Activated T-helper 9 cell treated with anti-CD3 and anti-CD28 coated beads, Interleukin-2, amount 50 U/mL, for 16 hours (primary cell): ENCODE measurements at regions not wholly inside any gene's neighbourhood (a gene's known extent, or its start where the extent isn't known, plus 50 kb on each side); places are given as distances from the start of the nearest gene placed in this dataset.
"Not testable (repeated sequence)": the region's sequence is repeated elsewhere in the genome, so short reads cannot be mapped to it uniquely, and the experiment has no call there.

ENCODE experiments used
- DNase-seq: peaks from one replicate; pipeline ENCODE4 v3.0.0-alpha.2; 2020; ENCODE audit warnings: low read depth

DNA sequence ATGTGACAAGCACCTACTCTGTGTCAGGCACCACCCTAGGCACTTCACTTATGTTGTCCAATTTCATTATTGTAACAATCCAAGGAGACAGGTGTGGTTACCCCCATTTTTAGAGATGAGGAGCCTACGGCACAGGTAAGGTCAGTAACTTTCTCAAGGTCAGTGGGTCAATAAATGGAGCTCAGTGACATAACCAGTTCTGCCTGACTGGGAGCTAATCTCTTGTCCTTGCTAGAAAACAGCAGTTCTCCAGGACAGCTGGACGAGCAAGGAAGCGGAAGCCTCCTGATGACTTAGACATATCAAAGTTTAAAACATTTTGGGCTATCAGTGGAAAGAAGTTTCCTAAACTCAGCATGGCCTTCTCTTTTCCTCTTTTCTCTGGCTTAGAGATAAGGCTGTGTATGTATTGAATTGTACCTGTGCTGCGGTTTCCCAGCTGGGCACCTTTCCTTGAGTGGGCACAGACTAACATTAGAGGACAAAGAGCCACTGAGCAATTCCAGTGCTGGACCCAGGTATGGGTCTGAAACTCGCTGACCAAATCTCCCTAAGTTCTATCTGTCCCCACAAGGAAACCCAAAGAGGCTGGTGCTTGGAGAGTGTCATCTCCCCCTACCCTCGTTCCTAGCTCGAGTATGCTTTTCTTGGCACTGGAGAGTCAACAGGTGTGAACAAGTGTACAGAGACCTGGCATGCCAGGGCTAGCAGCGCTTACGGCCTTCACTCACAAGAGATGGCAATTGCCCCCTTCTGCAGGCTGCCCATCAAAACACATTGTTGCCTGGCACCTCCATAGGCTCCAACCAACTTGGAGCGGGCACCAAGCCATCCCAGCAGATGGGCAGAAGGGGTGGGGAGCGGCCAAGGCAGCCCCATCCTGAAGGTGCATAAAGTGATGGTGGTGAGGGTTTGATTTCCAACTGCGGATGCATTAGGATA, 456.1 kb upstream of the PROX1 start:
- no peak for DNase-seq

- DNase-seq, result no peak
These were observed 454.6 kb upstream of the PROX1 start for GRCh38 chr1:213533125-213533524.

GRCh38 chr1:213535679-213536078, 452.1 kb upstream of the PROX1 start:
- DNase-seq, result no peak

GRCh38 chr1:213538251-213538650, 449.5 kb upstream of the PROX1 start:
- DNase-seq, result no peak

- no peak for DNase-seq
These were observed 448.3 kb upstream of the PROX1 start for GRCh38 chr1:213539464-213539863.

DNA sequence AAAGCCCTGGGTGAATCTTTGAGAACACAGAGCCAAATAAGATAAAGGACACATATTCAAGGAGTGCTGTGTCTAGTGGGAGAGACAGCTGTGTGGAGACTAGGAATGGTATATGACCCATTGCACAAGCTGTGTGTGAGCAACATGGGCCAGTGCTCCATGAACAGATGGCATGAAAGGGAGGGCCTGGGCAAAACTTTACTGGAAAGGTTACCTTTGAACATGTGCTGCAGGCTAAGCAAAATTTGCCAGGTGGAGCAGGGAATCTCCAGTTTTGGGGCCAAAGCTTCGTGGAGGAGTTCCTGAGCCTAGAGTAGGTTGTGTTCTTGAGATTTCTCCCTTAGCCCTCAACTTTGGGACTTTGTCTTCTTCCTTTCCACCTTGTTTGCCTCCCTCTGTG, 446.1 kb upstream of the PROX1 start:
- DNase-seq, result no peak

GRCh38 chr1:213545181-213545580, 442.6 kb upstream of the PROX1 start:
- DNase-seq, result not testable (repeated sequence)

- no peak for DNase-seq
These were observed 437.8 kb upstream of the PROX1 start for GRCh38 chr1:213549982-213550381.

- DNase-seq, result no peak
These were observed 437.0 kb upstream of the PROX1 start for GRCh38 chr1:213550804-213551203.

DNA sequence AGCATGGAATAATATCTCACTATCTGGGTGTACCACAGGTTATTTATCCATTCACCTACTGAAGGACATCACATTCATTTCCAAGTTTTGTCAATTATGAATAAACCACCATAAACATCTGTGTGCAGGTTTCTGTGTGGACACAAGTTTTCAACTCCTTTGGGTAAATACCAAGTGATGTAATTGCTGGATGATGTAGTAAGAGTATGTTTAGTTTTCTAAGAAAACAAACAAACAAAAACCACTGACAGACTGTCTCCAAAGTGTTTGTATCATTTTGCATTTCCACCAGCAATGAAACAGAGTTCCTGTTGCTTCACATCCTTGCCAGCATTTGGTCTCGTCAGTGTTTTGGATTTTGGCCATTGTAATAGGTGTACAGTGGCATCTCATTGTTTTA, 435.7 kb upstream of the PROX1 start:
- DNase-seq, result no peak

DNA sequence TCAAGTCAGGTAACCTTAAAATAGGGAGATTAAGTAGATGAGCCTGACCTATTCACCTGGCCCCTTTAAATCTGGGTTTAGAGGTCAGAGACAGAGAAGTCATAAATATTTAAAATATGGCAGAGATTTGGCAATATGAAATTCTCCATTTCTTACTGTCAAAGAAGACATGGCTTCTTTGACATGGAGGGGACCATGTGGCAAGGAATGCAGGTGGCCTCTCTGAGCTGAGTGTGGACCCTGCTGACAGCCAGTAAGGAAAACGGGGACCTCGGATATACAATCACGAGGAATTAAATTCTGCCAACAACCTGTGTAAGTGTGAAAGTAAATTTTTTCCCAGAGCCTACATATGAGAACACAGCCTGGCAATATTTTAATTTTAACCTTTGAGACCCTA, 427.5 kb upstream of the PROX1 start:
- DNase-seq, result no peak

- DNase-seq, result no peak
These were observed 425.9 kb upstream of the PROX1 start for GRCh38 chr1:213561870-213562269.

DNA sequence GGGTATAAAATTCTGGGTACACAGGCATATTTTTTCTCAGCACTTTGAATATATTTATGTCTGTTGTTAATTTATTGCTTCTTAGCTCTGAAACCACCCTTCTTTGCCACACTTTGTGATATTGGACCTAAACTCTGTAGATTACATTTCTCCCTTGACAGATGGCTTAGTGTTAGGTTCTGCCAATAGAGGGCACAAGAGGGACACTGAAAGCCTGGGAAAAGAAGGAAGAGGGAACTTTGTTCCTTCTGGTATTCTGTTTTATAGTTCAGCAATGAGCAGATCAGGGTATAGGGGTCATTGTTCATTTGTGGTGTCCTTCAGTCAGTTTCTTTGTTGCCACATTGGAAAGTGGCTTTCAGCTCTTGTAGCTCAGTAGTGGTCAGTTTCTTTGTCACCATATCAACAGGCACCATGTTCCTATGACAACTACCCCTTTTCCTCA, 423.5 kb upstream of the PROX1 start:
- DNase-seq, result no peak

GRCh38 chr1:213568929-213569815, 418.6 kb upstream of the PROX1 start:
- DNase-seq, result no peak

DNA sequence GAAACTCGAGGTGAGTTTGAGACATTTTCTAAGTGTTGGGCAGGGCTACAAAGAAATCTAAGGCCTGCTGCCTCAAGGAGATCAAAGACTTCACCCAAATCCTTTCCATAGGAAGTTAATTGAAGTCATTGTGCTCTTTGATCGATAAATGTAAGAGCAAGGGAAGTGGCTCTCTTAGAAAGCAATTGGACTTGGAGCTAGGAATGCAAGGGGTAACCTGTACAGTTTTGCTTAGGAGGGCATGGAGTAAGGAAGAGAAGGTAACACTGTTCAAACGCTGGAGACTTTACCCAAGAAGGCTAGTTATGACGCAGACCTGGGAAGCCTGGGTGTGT, 418.0 kb upstream of the PROX1 start:
- DNase-seq, result no peak

- no peak for DNase-seq
These were observed 417.3 kb upstream of the PROX1 start for GRCh38 chr1:213570487-213570886.

DNA sequence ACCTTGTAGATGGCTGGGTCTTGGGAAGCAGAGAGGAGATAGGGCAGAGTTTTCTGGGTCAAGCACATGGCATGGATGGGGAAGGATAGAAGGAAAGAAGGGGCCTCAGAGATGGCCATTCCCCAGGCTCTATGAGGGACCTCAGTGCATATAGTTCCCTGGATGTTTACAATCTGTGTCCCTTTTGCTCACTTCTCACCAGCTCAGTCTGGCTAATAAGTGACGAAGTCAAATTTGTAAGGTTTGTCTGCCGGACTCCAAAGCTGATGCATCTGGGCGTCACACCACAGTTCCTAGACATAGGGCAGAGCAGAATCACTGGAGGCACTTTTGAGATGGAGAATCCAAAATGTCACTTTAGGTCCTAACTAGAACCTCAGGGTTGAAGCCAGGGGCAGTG, 416.4 kb upstream of the PROX1 start:
- no peak for DNase-seq

GRCh38 chr1:213571843-213572242, 415.9 kb upstream of the PROX1 start:
- no peak for DNase-seq

DNA sequence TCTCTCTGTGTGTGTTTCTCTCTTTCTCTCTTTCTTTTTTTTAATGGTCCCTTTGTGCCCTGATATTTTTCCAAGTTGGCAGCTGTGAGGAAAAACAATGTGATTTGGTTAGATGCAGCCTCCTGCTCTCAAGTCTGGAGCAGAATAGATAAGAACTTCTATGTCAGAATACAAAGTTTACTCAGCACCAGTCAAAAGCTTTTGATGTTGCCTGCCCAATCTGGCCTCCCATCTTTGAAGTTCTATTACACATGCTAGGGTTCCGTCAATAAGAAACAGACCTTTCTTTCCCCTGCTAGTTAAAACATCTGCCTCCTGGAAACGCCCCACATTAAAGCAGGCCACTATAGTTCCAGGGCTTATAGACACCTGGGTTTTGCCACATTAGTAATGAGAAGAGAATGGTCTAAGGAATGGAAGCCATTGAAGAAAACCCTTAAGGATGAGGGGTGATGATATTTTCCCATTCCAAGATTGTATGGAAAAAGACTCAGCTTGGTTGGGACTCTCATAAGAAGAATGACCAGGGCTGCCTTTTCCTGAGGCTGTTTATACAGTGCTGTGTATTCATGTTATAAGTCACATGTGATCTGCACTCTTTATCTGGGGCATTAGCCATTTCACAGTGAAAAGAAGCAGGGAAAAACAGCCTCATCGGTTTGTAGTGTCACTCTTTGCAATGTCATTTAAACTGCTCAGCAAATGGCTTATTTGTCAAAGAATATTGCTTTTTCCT, 414.7 kb upstream of the PROX1 start:
- DNase-seq, result no peak

GRCh38 chr1:213573648-213574009, 414.1 kb upstream of the PROX1 start:
- no peak for DNase-seq

DNA sequence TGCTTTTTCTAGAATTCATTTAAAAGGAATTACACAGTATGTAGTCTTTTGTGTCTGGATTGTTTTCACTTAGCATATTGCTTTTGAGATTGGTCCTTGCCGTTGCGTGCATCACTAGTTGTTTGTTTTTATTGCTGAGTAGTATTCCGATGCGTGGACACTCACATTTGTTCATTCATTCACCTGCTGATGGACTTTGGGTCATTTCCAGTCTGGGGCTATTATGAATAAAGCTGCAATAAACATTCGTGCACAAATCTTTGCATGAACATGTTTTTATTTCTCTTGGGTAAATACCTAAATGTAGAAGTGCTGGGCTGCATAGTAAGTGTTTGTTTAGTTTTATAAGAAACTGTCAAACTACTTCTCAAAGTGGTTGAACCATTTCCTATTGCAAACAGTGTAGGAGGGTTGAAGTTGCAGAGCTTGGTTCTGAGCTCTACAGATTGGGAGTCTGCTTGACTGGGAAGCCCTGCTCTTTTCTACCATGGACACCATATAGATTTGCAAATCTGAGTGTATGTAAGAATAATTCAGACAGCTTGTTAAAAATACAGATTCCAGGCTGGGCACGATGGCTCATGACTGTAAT, 404.7 kb upstream of the PROX1 start:
- DNase-seq, result no peak

DNA sequence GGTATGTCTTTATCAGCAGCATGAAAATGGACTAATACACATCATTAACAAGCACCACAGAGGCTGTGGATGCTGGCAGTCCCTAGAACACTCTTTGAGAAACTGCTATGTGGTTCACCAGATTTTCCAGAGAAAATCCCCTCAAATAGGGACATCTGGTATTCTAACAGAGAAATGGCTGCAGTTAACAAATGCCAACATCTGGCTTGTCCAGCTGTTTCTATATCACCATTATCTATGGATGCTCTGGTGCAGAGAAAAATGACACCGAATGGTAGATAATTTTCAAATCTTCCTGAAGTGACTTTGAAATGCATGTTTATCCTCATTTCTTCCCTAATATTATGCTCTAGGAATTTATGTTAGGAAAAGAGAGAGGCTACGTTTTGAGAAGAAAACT, 403.5 kb upstream of the PROX1 start:
- DNase-seq, result no peak
